ENCODE measurements at regions not wholly inside any gene's neighbourhood (a gene's known extent, or its start where the extent isn't known, plus 50 kb on each side); places are given as distances from the start of the nearest gene placed in this dataset.
"Not testable (repeated sequence)": the region's sequence is repeated elsewhere in the genome, so short reads cannot be mapped to it uniquely, and the experiment has no call there.

- no CpG with 5 or more reads among the region's 17 CpGs for WGBS (ENCODE audit: insufficient coverage, low lambda C conversion rate)
- Histone ChIP-seq H3K27me3 (ENCODE audit: control insufficient read depth, insufficient read depth, low read length) (peaks cover 94% of the 10 kb centered on the region), H3K4me1 (ENCODE audit: control insufficient read depth, insufficient read depth, low read length) (no peaks in the 10 kb centered on the region), H3K9me3 (ENCODE audit: control insufficient read depth, low read depth, low read length) (peaks cover 2% of the 10 kb centered on the region), H3K27ac (ENCODE audit: low read length) (no peak overlapping the region), H3K4me3 (ENCODE audit: low read length) (no peak overlapping the region), H3K36me3 (ENCODE audit: control insufficient read depth, insufficient read depth, low read length) (no peaks in the 10 kb centered on the region)
- no peak for DNase-seq
Observed at GRCh38 chr6:28776269-28777146, 147.3 kb downstream of the TRIM27 start.

GRCh38 chr6:28777147-28777461 is 146.7 kb downstream of the TRIM27 start:
- WGBS (ENCODE audit: insufficient coverage, low lambda C conversion rate) = no CpG with 5 or more reads among the region's 4 CpGs
- Histone ChIP-seq H3K27ac (ENCODE audit: low read length) (no peak overlapping the region), H3K4me3 (ENCODE audit: low read length) (no peak overlapping the region), H3K36me3 (ENCODE audit: control insufficient read depth, insufficient read depth, low read length) (no peaks in the 10 kb centered on the region), H3K9me3 (ENCODE audit: control insufficient read depth, low read depth, low read length) (peaks cover 2% of the 10 kb centered on the region), H3K27me3 (ENCODE audit: control insufficient read depth, insufficient read depth, low read length) (peaks cover 94% of the 10 kb centered on the region), H3K4me1 (ENCODE audit: control insufficient read depth, insufficient read depth, low read length) (no peaks in the 10 kb centered on the region)
- DNase-seq = no peak

DNA sequence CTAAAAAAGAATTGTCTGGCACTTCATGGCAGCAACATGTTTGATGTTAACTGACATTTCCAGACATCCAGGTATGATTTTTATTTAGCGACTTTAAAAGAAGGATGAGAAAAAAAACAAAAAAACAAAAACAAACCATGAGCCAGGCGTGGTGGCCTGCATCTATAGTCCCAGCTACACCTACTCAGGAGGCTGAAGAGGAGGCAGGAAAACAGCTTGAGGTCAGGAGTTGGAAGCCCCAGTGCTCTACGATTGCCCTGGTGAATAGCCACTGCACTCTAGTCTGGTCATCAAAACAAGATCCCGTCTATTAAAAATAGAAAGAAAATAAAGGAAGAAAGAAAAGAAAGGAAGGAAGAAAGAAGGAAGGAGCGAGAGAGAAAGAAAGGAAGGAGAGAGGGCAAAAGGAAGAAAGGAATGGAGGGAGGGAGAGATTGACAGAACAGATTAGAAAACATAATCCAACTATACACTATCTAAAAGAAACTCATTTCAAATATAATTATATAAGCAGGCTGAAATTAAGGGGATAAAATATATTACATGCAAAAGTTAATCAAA is 141.6 kb downstream of the TRIM27 start:
- no peaks in the 10 kb centered on the region for H3K4me1 ChIP-seq (ENCODE audit: control insufficient read depth, insufficient read depth, low read length)
- WGBS (ENCODE audit: insufficient coverage, low lambda C conversion rate) = 36% methylated on average over 4 of the region's 5 CpGs
- H3K27me3 ChIP-seq (ENCODE audit: control insufficient read depth, insufficient read depth, low read length) = peaks cover 90% of the 10 kb centered on the region
- H3K36me3 ChIP-seq (ENCODE audit: control insufficient read depth, insufficient read depth, low read length) = no peaks in the 10 kb centered on the region
- no peak for DNase-seq
- no peak overlapping the region for H3K4me3 ChIP-seq (ENCODE audit: low read length)
- no peak overlapping the region for H3K27ac ChIP-seq (ENCODE audit: low read length)
- peaks cover 2% of the 10 kb centered on the region for H3K9me3 ChIP-seq (ENCODE audit: control insufficient read depth, low read depth, low read length)

DNA sequence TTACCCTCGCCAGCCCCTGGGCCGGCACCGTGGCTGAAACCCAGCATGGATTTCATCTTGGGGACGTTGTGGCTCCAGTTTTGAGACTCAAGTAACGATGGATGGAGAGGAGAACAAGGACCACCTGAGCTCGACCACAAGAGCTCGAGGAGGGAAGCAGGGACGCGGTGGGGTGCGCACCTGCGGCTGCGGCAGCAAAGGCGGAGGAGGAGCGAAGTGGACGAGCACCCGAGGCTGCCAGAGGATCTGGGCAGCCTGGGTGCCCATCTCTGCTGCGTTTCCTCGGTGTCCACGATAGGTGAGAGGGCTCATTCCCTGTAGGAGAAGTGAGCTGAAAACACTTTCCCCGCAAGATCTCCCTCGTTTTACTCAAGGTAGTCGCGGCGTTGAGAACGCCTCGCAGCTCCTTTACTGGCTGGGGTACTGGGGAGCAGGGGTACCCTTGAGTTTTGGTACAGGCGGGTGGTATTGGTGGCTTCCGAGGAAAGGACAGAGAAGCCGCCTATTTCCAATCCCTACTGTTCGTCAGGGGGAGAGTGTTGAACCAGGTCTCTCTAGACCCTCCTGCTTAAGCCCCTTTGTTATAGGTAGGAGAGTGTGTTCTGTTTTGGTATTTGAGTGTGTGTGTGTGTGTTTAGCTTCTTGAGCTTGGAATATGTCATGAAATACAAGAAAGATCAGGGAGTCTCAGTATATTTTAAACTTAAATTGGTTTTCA is 137.7 kb downstream of the TRIM27 start:
- no CpG with 5 or more reads among the region's 30 CpGs for WGBS (ENCODE audit: insufficient coverage, low lambda C conversion rate)
- peaks cover 3% of the 10 kb centered on the region for H3K4me1 ChIP-seq (ENCODE audit: control insufficient read depth, insufficient read depth, low read length)
- no peak overlapping the region for H3K27ac ChIP-seq (ENCODE audit: low read length)
- no peaks in the 10 kb centered on the region for H3K9me3 ChIP-seq (ENCODE audit: control insufficient read depth, low read depth, low read length)
- no peaks in the 10 kb centered on the region for H3K36me3 ChIP-seq (ENCODE audit: control insufficient read depth, insufficient read depth, low read length)
- peaks cover 95% of the 10 kb centered on the region for H3K27me3 ChIP-seq (ENCODE audit: control insufficient read depth, insufficient read depth, low read length)
- no peak for DNase-seq
- no peak overlapping the region for H3K4me3 ChIP-seq (ENCODE audit: low read length)

GRCh38 chr6:28789553-28790083 is 134.2 kb downstream of the TRIM27 start:
- peak; percentile 33 to 47 for DNase-seq
- H3K9me3 ChIP-seq (ENCODE audit: control insufficient read depth, low read depth, low read length) = peaks cover 2% of the 10 kb centered on the region
- peaks cover 93% of the 10 kb centered on the region for H3K27me3 ChIP-seq (ENCODE audit: control insufficient read depth, insufficient read depth, low read length)
- H3K4me1 ChIP-seq (ENCODE audit: control insufficient read depth, insufficient read depth, low read length) = peaks cover 3% of the 10 kb centered on the region
- H3K27ac ChIP-seq (ENCODE audit: low read length) = no peak overlapping the region
- no CpG with 5 or more reads among the region's 20 CpGs for WGBS (ENCODE audit: insufficient coverage, low lambda C conversion rate)
- no peaks in the 10 kb centered on the region for H3K36me3 ChIP-seq (ENCODE audit: control insufficient read depth, insufficient read depth, low read length)
- peak overlapping the region; percentile 41 for H3K4me3 ChIP-seq (ENCODE audit: low read length)

DNA sequence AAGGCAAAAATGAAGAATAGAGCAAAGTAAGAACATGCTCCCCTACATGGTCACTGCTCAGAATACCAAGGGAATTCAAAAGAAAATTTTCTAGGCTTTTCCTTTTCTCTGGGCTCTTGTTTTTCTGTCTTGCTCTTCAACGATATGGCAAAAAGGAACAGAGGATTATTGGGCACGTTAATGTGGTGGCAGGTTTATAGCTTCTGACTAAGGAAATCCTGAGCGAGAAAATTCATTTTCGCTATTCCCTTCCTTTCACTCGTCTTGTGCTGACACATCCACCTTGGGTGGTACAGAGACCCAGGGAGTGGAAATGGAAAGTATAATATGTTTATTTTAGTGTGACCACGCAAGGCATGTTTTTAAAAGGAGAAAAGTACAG is 132.8 kb downstream of the TRIM27 start:
- H3K27ac ChIP-seq (ENCODE audit: low read length) = no peak overlapping the region
- H3K4me3 ChIP-seq (ENCODE audit: low read length) = no peak overlapping the region
- H3K4me1 ChIP-seq (ENCODE audit: control insufficient read depth, insufficient read depth, low read length) = peaks cover 3% of the 10 kb centered on the region
- H3K36me3 ChIP-seq (ENCODE audit: control insufficient read depth, insufficient read depth, low read length) = no peaks in the 10 kb centered on the region
- peaks cover 2% of the 10 kb centered on the region for H3K9me3 ChIP-seq (ENCODE audit: control insufficient read depth, low read depth, low read length)
- 20% methylated on average over 1 of the region's 6 CpGs for WGBS (ENCODE audit: insufficient coverage, low lambda C conversion rate)
- DNase-seq = no peak
- peaks cover 96% of the 10 kb centered on the region for H3K27me3 ChIP-seq (ENCODE audit: control insufficient read depth, insufficient read depth, low read length)

GRCh38 chr6:28794175-28795002 is 129.4 kb downstream of the TRIM27 start:
- Histone ChIP-seq H3K4me1 (ENCODE audit: control insufficient read depth, insufficient read depth, low read length) (peaks cover 2% of the 10 kb centered on the region), H3K27ac (ENCODE audit: low read length) (no peak overlapping the region), H3K4me3 (ENCODE audit: low read length) (no peak overlapping the region), H3K9me3 (ENCODE audit: control insufficient read depth, low read depth, low read length) (peaks cover 2% of the 10 kb centered on the region), H3K36me3 (ENCODE audit: control insufficient read depth, insufficient read depth, low read length) (no peaks in the 10 kb centered on the region), H3K27me3 (ENCODE audit: control insufficient read depth, insufficient read depth, low read length) (peaks cover 76% of the 10 kb centered on the region)
- 0% methylated on average over 1 of the region's 35 CpGs for WGBS (ENCODE audit: insufficient coverage, low lambda C conversion rate)
- DNase-seq = peak; percentile 9 to 29

DNA sequence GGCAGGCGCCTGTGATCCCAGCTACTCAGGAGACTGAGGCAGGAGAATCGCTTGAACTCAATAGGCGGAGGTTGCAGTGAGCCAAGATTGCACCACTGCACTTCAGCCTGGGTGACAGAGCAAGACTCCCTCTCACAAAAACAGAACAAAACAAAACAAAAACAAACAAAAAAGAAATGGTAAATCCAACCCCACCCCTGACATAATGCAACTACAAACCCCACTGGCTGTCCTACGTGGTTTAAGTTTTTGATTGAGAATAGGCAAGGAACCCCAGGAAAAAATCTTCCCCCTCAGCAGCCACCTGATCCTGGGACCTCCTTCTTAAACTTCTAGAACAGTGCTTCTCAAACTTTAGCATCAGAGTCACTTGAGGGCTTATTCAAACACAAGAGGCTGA is 123.1 kb downstream of the TRIM27 start:
- not testable (repeated sequence) for H3K9me3 ChIP-seq (ENCODE audit: control insufficient read depth, low read depth, low read length); H3K4me1 ChIP-seq (ENCODE audit: control insufficient read depth, insufficient read depth, low read length); H3K27ac ChIP-seq (ENCODE audit: low read length); H3K36me3 ChIP-seq (ENCODE audit: control insufficient read depth, insufficient read depth, low read length); H3K4me3 ChIP-seq (ENCODE audit: low read length); DNase-seq
- peaks cover 55% of the 10 kb centered on the region for H3K27me3 ChIP-seq (ENCODE audit: control insufficient read depth, insufficient read depth, low read length)
- 83% methylated on average over 3 of the region's 4 CpGs for WGBS (ENCODE audit: insufficient coverage, low lambda C conversion rate)

DNA sequence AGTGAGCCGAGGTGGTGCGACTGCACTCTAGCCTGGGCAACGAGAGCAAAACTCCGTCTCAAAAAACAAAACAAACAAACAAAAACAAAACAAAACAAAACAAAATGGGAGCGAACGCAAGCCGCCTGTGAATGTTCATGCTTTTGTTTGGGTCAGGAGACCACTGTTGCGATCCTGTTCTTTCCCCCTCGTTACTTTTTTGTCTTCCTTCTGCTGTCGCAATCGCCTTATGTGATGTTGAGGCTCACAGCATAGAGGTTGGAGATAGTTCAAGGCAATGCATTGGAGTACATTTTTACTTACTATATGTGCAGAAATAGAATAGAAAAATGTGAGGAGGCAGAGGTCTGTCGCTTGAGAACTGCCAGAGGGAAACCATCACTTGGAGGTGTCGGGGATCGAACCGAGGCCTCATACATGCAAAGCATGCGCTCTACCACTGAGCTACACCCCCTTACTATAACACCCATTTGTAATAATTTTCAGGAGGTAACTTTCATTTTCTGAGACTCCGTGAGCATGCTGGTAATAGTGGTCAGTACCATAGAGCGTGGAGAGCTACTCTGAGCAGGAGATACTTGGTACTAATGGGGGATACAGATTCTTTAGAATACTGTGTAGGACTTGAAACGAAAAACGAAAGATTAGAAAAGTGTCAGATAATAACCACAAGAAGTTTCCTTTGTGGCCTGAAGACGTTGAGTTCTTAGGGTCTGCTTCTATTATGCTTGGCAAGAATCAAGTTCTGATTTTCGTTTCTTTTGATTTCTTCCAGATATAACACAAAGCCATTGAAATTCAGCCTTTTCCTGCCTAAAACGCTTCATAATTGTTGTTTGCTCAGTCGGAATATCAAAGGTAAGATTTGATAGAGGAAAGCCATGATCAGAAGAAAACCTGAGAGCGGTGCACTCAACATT is 121.1 kb downstream of the TRIM27 start:
- peaks cover 6% of the 10 kb centered on the region for H3K9me3 ChIP-seq (ENCODE audit: control insufficient read depth, low read depth, low read length)
- no peaks in the 10 kb centered on the region for H3K4me1 ChIP-seq (ENCODE audit: control insufficient read depth, insufficient read depth, low read length)
- no peak overlapping the region for H3K4me3 ChIP-seq (ENCODE audit: low read length)
- peaks cover 54% of the 10 kb centered on the region for H3K27me3 ChIP-seq (ENCODE audit: control insufficient read depth, insufficient read depth, low read length)
- 38% methylated on average over 11 of the region's 25 CpGs for WGBS (ENCODE audit: insufficient coverage, low lambda C conversion rate)
- H3K27ac ChIP-seq (ENCODE audit: low read length) = no peak overlapping the region
- DNase-seq = no peak
- no peaks in the 10 kb centered on the region for H3K36me3 ChIP-seq (ENCODE audit: control insufficient read depth, insufficient read depth, low read length)
